Endodermal cell (in vitro differentiated cells): ENCODE measurements at regions not wholly inside any gene's neighbourhood (a gene's known extent, or its start where the extent isn't known, plus 50 kb on each side); places are given as distances from the start of the nearest gene placed in this dataset.
A peak's percentile ranks its signal among the peaks of the same experiment; 100 is the strongest.

Experiments used
- DNase-seq: peaks from one replicate; pipeline ENCODE4 v3.0.0-alpha.2; 2017
- H3K27ac ChIP-seq: 2 replicates; pipeline ENCODE4 v1.5.1; 2013; ENCODE audit warnings: mild to moderate bottlenecking, low read depth, low read length, moderate library complexity
- H3K27me3 ChIP-seq: 2 replicates; pipeline ENCODE4 v1.6.1; 2013; ENCODE audit warnings: mild to moderate bottlenecking, low read length, moderate library complexity; ENCODE audit not compliant: insufficient read depth, control insufficient read depth, poor library complexity, severe bottlenecking
- H3K36me3 ChIP-seq: 2 replicates; pipeline ENCODE4 v1.7.0; 2013; ENCODE audit warnings: mild to moderate bottlenecking, low read length, moderate library complexity; ENCODE audit not compliant: control insufficient read depth, insufficient read depth
- H3K4me1 ChIP-seq: one replicate; pipeline ENCODE4 v1.7.0; 2013; ENCODE audit warnings: low read length; ENCODE audit not compliant: control insufficient read depth, insufficient read depth
- H3K4me3 ChIP-seq: 2 replicates; pipeline ENCODE4 v1.5.1; 2013; ENCODE audit warnings: mild to moderate bottlenecking, low read length, moderate library complexity
- H3K9ac ChIP-seq: 2 replicates; pipeline ENCODE4 v1.6.1; 2013; ENCODE audit warnings: mild to moderate bottlenecking, low read length, moderate library complexity; ENCODE audit not compliant: poor library complexity, severe bottlenecking; ENCODE audit errors: extremely low read depth
- H3K9me3 ChIP-seq: 2 replicates; pipeline ENCODE4 v1.6.1; 2013; ENCODE audit warnings: mild to moderate bottlenecking, low read length, moderate library complexity; ENCODE audit not compliant: control insufficient read depth
- H3K27ac Mint-ChIP-seq: 2 replicates; pipeline ENCODE4 v1.8.0; 2020; ENCODE audit warnings: mixed read lengths
- H3K27me3 Mint-ChIP-seq: 2 replicates; pipeline ENCODE4 v1.8.0; 2021; ENCODE audit warnings: mild to moderate bottlenecking, mixed read lengths; ENCODE audit not compliant: insufficient read depth
- H3K36me3 Mint-ChIP-seq: 2 replicates; pipeline ENCODE4 v1.8.0; 2020; ENCODE audit warnings: low read depth, mixed read lengths
- H3K4me1 Mint-ChIP-seq: 2 replicates; pipeline ENCODE4 v1.8.0; 2020; ENCODE audit warnings: mixed read lengths
- H3K4me3 Mint-ChIP-seq: 2 replicates; pipeline ENCODE4 v1.8.0; 2020; ENCODE audit warnings: mild to moderate bottlenecking, moderate library complexity, mixed read lengths
- H3K9me3 Mint-ChIP-seq: 2 replicates; pipeline ENCODE4 v1.8.0; 2020; ENCODE audit warnings: mild to moderate bottlenecking, mixed read lengths
- CTCF ChIP-seq: fragments of 200-600 bp; sonication (generic); conservative IDR thresholded peaks from 2 replicates; pipeline ENCODE4 v1.5.0; 2021; ENCODE audit warnings: antibody characterized with exemption, mild to moderate bottlenecking
- WGBS, 2 experiments: methylation state at CpG; one replicate each; pipeline versions ENCODE4 v1.1.5 to v1.1.7; 2013; ENCODE audit warnings: missing lambda C conversion rate in 2 of 2, mixed read lengths in 1 of 2; ENCODE audit not compliant: insufficient coverage in 1 of 2, insufficient read length in 1 of 2; 5-methylcytosine and 5-hydroxymethylcytosine counted together

GRCh38 chr1:38699330-38700076 lies 160.1 kb downstream of the RRAGC start:
- H3K4me3 Mint-ChIP-seq = no peak overlapping the region
- H3K36me3 ChIP-seq = no peaks in the 10 kb centered on the region
- peaks cover 52% of the 10 kb centered on the region for H3K27me3 Mint-ChIP-seq
- H3K4me1 ChIP-seq = no peaks in the 10 kb centered on the region
- no peak overlapping the region for H3K4me3 ChIP-seq
- WGBS, 2 experiments = 84 to 89% methylated on average over 4 to 7 of the region's 7 CpGs
- no peak overlapping the region for H3K27ac ChIP-seq
- H3K9ac ChIP-seq = no peak overlapping the region
- peaks cover 4% of the 10 kb centered on the region for H3K27me3 ChIP-seq
- H3K36me3 Mint-ChIP-seq = no peaks in the 10 kb centered on the region
- no peak for TF ChIP-seq CTCF
- no peaks in the 10 kb centered on the region for H3K4me1 Mint-ChIP-seq
- no peak overlapping the region for H3K27ac Mint-ChIP-seq
- peak; percentile 24 for DNase-seq
- H3K9me3 ChIP-seq = peaks cover 2% of the 10 kb centered on the region
- peaks cover 5% of the 10 kb centered on the region for H3K9me3 Mint-ChIP-seq

GRCh38 chr1:38697387-38697786 lies 162.2 kb downstream of the RRAGC start:
- no peaks in the 10 kb centered on the region for H3K36me3 Mint-ChIP-seq
- peaks cover 52% of the 10 kb centered on the region for H3K27me3 Mint-ChIP-seq
- H3K9me3 ChIP-seq = no peaks in the 10 kb centered on the region
- H3K4me3 Mint-ChIP-seq = no peak overlapping the region
- no peak overlapping the region for H3K27ac Mint-ChIP-seq
- no peaks in the 10 kb centered on the region for H3K9me3 Mint-ChIP-seq
- no peak overlapping the region for H3K4me3 ChIP-seq
- no peak for TF ChIP-seq CTCF
- peaks cover 12% of the 10 kb centered on the region for H3K27me3 ChIP-seq
- H3K4me1 Mint-ChIP-seq = no peaks in the 10 kb centered on the region
- H3K27ac ChIP-seq = no peak overlapping the region
- H3K36me3 ChIP-seq = no peaks in the 10 kb centered on the region
- DNase-seq = no peak
- WGBS, 2 experiments = 82 to 83% methylated on average over 1 of the region's 1 CpG
- H3K9ac ChIP-seq = no peak overlapping the region
- no peaks in the 10 kb centered on the region for H3K4me1 ChIP-seq

- no peak overlapping the region for H3K27ac Mint-ChIP-seq
- no peaks in the 10 kb centered on the region for H3K4me1 Mint-ChIP-seq
- Histone ChIP-seq H3K4me1 (no peaks in the 10 kb centered on the region), H3K4me3 (no peak overlapping the region), H3K9ac (no peak overlapping the region), H3K9me3 (no peaks in the 10 kb centered on the region), H3K27ac (no peak overlapping the region), H3K36me3 (no peaks in the 10 kb centered on the region), H3K27me3 (peaks cover 12% of the 10 kb centered on the region)
- H3K9me3 Mint-ChIP-seq = peaks cover 3% of the 10 kb centered on the region
- WGBS, 2 experiments = 85 to 91% methylated on average over 2 of the region's 2 CpGs
- no peak for DNase-seq
- no peak for TF ChIP-seq CTCF
- no peak overlapping the region for H3K4me3 Mint-ChIP-seq
- peaks cover 46% of the 10 kb centered on the region for H3K27me3 Mint-ChIP-seq
- H3K36me3 Mint-ChIP-seq = no peaks in the 10 kb centered on the region
Observed at GRCh38 chr1:38696371-38696770, 163.2 kb downstream of the RRAGC start.
